ENCODE measurements at regions not wholly inside any gene's neighbourhood (a gene's known extent, or its start where the extent isn't known, plus 50 kb on each side); places are given as distances from the start of the nearest gene placed in this dataset.

DNA sequence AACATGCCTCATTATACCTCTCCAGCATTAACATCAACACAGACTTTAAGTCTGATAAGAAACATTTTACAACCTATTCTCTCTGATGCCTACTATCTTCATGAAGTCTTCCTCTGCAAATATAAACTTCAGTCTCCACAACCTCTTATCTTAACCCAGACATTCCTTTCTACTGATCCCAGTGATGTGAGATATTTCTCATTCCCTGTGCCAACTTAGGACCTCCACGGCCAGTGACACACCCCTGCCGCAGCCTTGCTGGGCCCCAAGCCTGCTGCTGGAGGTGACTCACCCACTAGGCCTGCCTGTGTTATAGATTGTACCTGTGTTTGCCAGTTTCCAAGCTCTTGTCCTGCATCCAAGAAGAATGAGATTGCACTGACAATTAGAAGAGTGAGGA is 734.5 kb upstream of the CADM2 start:
- Histone ChIP-seq H3K4me1 (ENCODE audit: control insufficient read depth in 1 of 2, extremely low read depth in 1 of 2, insufficient read depth in 2 of 2, low read length in 2 of 2) (no peaks in the 10 kb centered on the region), H3K36me3 (ENCODE audit: control insufficient read depth in 2 of 2, extremely low read depth in 1 of 2, insufficient read depth in 1 of 2, low read length in 1 of 2) (no peaks in the 10 kb centered on the region), H3K4me3 (ENCODE audit: control insufficient read depth in 1 of 2, extremely low read depth in 1 of 2, low read length in 1 of 2) (no peak overlapping the region), H3K27me3 (replicated peaks in 1 of 2; ENCODE audit: control insufficient read depth in 2 of 2, extremely low read depth in 1 of 2, insufficient read depth in 2 of 2, low read length in 1 of 2) (no peaks in the 10 kb centered on the region), H3K9me3 (no peaks in the 10 kb centered on the region), H3K27ac (ENCODE audit: low read length) (no peak overlapping the region)
- Mint-ChIP-seq H3K4me3 (no peak overlapping the region), H3K9me3 (peaks cover 24 to 39% (median 37%) of the 10 kb centered on the region in 3 donors), H3K4me1 (no peaks in the 10 kb centered on the region), H3K36me3 (no peaks in the 10 kb centered on the region), H3K27ac (no peak overlapping the region), H3K27me3 (no peaks in the 10 kb centered on the region)
- DNase-seq: no peak
- POLR2A ChIA-PET: no interaction called here
- CTCF ChIA-PET: no interaction called here
- WGBS (ENCODE audit: insufficient coverage): 75% methylated on average over 2 of the region's 2 CpGs
- no peak for ATAC-seq (replicated peaks in 1 of 4)

DNA sequence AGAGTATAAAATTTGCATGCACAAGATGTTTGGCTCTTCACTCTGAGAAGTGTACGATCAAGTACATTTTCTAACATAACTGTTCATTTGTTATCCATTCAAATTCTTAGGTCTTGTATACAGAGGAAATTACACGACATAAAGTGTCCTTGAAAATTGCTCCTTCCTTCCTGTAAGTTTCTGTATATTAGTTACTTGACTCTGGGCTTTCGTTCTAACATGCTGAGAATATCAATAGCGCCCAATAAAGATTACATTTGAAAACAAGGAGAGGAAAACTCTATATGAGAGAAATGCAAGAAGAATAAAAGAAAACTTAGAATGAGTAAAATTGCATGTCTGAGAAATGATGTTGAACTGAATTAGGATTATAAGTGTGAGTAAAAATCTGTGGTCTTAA is 722.5 kb upstream of the CADM2 start:
- POLR2A ChIA-PET: no interaction called here
- H3K27me3 Mint-ChIP-seq: no peaks in the 10 kb centered on the region
- no peaks in the 10 kb centered on the region for H3K4me1 Mint-ChIP-seq
- Histone ChIP-seq H3K36me3 (ENCODE audit: control insufficient read depth in 2 of 2, extremely low read depth in 1 of 2, insufficient read depth in 1 of 2, low read length in 1 of 2) (no peaks in the 10 kb centered on the region), H3K9me3 (no peaks in the 10 kb centered on the region), H3K27me3 (replicated peaks in 1 of 2; ENCODE audit: control insufficient read depth in 2 of 2, extremely low read depth in 1 of 2, insufficient read depth in 2 of 2, low read length in 1 of 2) (no peaks in the 10 kb centered on the region), H3K4me3 (ENCODE audit: control insufficient read depth in 1 of 2, extremely low read depth in 1 of 2, low read length in 1 of 2) (no peak overlapping the region), H3K27ac (ENCODE audit: low read length) (no peak overlapping the region), H3K4me1 (ENCODE audit: control insufficient read depth in 1 of 2, extremely low read depth in 1 of 2, insufficient read depth in 2 of 2, low read length in 2 of 2) (no peaks in the 10 kb centered on the region)
- ATAC-seq (replicated peaks in 1 of 4) (no peak), DNase-seq (no peak)
- no peak overlapping the region for H3K27ac Mint-ChIP-seq
- CTCF ChIA-PET: no interaction called here
- H3K4me3 Mint-ChIP-seq: no peak overlapping the region
- no CpG with 5 or more reads among the region's 4 CpGs for WGBS (ENCODE audit: insufficient coverage)
- H3K36me3 Mint-ChIP-seq: no peaks in the 10 kb centered on the region
- peaks cover 16 to 31% (median 21%) of the 10 kb centered on the region in 3 donors for H3K9me3 Mint-ChIP-seq

DNA sequence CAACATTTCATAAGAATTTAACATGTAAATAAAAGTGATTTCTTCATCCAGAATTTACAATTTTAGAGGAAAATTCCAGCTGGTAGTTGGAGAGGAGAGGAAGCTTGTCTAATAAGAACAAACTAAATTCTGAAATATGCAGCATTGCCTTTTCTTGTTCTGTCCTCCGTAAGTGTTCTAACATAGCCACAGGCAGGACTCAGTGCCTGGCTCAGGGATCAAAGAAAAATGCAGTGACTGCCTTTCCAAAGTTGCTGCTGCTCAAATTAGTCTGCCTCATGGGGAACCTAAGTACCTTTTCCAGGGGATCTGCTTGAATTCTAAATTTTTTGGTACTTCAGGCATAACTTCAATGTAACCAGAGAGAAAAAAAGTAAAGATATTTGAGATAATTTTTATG is 713.0 kb upstream of the CADM2 start:
- Mint-ChIP-seq H3K27me3 (no peaks in the 10 kb centered on the region), H3K27ac (no peak overlapping the region), H3K36me3 (no peaks in the 10 kb centered on the region), H3K9me3 (peaks cover 8 to 28% (median 24%) of the 10 kb centered on the region in 3 donors), H3K4me3 (no peak overlapping the region), H3K4me1 (no peaks in the 10 kb centered on the region)
- Histone ChIP-seq H3K4me3 (ENCODE audit: control insufficient read depth in 1 of 2, extremely low read depth in 1 of 2, low read length in 1 of 2) (no peak overlapping the region), H3K27ac (ENCODE audit: low read length) (no peak overlapping the region), H3K36me3 (ENCODE audit: control insufficient read depth in 2 of 2, extremely low read depth in 1 of 2, insufficient read depth in 1 of 2, low read length in 1 of 2) (no peaks in the 10 kb centered on the region), H3K4me1 (ENCODE audit: control insufficient read depth in 1 of 2, extremely low read depth in 1 of 2, insufficient read depth in 2 of 2, low read length in 2 of 2) (no peaks in the 10 kb centered on the region), H3K27me3 (replicated peaks in 1 of 2; ENCODE audit: control insufficient read depth in 2 of 2, extremely low read depth in 1 of 2, insufficient read depth in 2 of 2, low read length in 1 of 2) (no peaks in the 10 kb centered on the region), H3K9me3 (peaks cover 4% of the 10 kb centered on the region)
- ATAC-seq (replicated peaks in 1 of 4): no peak
- ChIA-PET CTCF (no interaction called here), POLR2A (no interaction called here)
- WGBS (ENCODE audit: insufficient coverage): 86% methylated on average over 1 of the region's 1 CpG
- no peak for DNase-seq

DNA sequence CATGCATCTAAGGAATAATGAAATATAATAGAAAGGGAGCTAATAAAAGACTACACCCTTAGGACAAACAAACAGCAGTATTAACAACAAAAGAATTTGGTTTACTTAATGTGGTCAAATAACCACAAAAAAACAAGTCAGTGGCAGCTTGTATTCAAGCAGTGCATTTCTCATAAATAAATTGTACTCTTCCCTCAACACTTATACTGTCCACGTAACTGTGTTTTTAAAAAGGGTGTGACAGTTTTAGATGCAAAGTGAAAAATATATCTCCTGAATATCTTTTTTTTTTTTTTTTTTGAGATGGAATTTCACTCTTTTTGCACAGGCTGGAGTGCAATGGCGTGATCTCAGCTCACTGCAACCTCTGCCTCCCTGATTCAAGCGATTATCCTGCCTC is 698.2 kb upstream of the CADM2 start:
- H3K36me3 ChIP-seq (ENCODE audit: control insufficient read depth in 2 of 2, extremely low read depth in 1 of 2, insufficient read depth in 1 of 2, low read length in 1 of 2): no peaks in the 10 kb centered on the region
- H3K9me3 Mint-ChIP-seq: peaks cover 11 to 16% (median 14%) of the 10 kb centered on the region in 3 donors
- no peak overlapping the region for H3K4me3 ChIP-seq (ENCODE audit: control insufficient read depth in 1 of 2, extremely low read depth in 1 of 2, low read length in 1 of 2)
- no CpG with 5 or more reads among the region's 3 CpGs for WGBS (ENCODE audit: insufficient coverage)
- no peaks in the 10 kb centered on the region for H3K27me3 ChIP-seq (replicated peaks in 1 of 2; ENCODE audit: control insufficient read depth in 2 of 2, extremely low read depth in 1 of 2, insufficient read depth in 2 of 2, low read length in 1 of 2)
- ChIA-PET CTCF (no interaction called here), POLR2A (interaction anchor here in 1 of 2 donors (0.5 to 0.6 kb wide), 2 partner anchors 13 to 1383 kb away, joined by 3 to 7 read pairs; no protein-coding TSS in a partner anchor)
- no peaks in the 10 kb centered on the region for H3K36me3 Mint-ChIP-seq
- no peak overlapping the region for H3K4me3 Mint-ChIP-seq
- H3K4me1 ChIP-seq (ENCODE audit: control insufficient read depth in 1 of 2, extremely low read depth in 1 of 2, insufficient read depth in 2 of 2, low read length in 2 of 2): no peaks in the 10 kb centered on the region
- no peaks in the 10 kb centered on the region for H3K4me1 Mint-ChIP-seq
- H3K27ac ChIP-seq (ENCODE audit: low read length): no peak overlapping the region
- no peak overlapping the region for H3K27ac Mint-ChIP-seq
- no peaks in the 10 kb centered on the region for H3K9me3 ChIP-seq
- no peaks in the 10 kb centered on the region for H3K27me3 Mint-ChIP-seq
- DNase-seq: no peak
- ATAC-seq (replicated peaks in 1 of 4): no peak

GRCh38 chr3:84265768-84266167 is 693.0 kb upstream of the CADM2 start:
- Mint-ChIP-seq H3K27me3 (no peaks in the 10 kb centered on the region), H3K9me3 (peaks cover 17 to 40% (median 21%) of the 10 kb centered on the region in 3 donors), H3K4me1 (no peaks in the 10 kb centered on the region), H3K36me3 (no peaks in the 10 kb centered on the region), H3K27ac (no peak overlapping the region), H3K4me3 (no peak overlapping the region)
- H3K4me3 ChIP-seq (ENCODE audit: control insufficient read depth in 1 of 2, extremely low read depth in 1 of 2, low read length in 1 of 2): no peak overlapping the region
- peaks cover 5% of the 10 kb centered on the region for H3K9me3 ChIP-seq
- ATAC-seq (replicated peaks in 1 of 4): no peak
- no peak for DNase-seq
- no peaks in the 10 kb centered on the region for H3K27me3 ChIP-seq (replicated peaks in 1 of 2; ENCODE audit: control insufficient read depth in 2 of 2, extremely low read depth in 1 of 2, insufficient read depth in 2 of 2, low read length in 1 of 2)
- 71% methylated on average over 1 of the region's 4 CpGs for WGBS (ENCODE audit: insufficient coverage)
- no peaks in the 10 kb centered on the region for H3K4me1 ChIP-seq (ENCODE audit: control insufficient read depth in 1 of 2, extremely low read depth in 1 of 2, insufficient read depth in 2 of 2, low read length in 2 of 2)
- ChIA-PET POLR2A (no interaction called here), CTCF (no interaction called here)
- no peaks in the 10 kb centered on the region for H3K36me3 ChIP-seq (ENCODE audit: control insufficient read depth in 2 of 2, extremely low read depth in 1 of 2, insufficient read depth in 1 of 2, low read length in 1 of 2)
- H3K27ac ChIP-seq (ENCODE audit: low read length): no peak overlapping the region

- Mint-ChIP-seq H3K27me3 (no peaks in the 10 kb centered on the region), H3K4me3 (no peak overlapping the region), H3K27ac (no peak overlapping the region), H3K9me3 (peaks cover 3 to 21% (median 13%) of the 10 kb centered on the region in 3 donors), H3K36me3 (no peaks in the 10 kb centered on the region), H3K4me1 (no peaks in the 10 kb centered on the region)
- no peaks in the 10 kb centered on the region for H3K36me3 ChIP-seq (ENCODE audit: control insufficient read depth in 2 of 2, extremely low read depth in 1 of 2, insufficient read depth in 1 of 2, low read length in 1 of 2)
- H3K9me3 ChIP-seq: no peaks in the 10 kb centered on the region
- H3K27me3 ChIP-seq (replicated peaks in 1 of 2; ENCODE audit: control insufficient read depth in 2 of 2, extremely low read depth in 1 of 2, insufficient read depth in 2 of 2, low read length in 1 of 2): no peaks in the 10 kb centered on the region
- no peaks in the 10 kb centered on the region for H3K4me1 ChIP-seq (ENCODE audit: control insufficient read depth in 1 of 2, extremely low read depth in 1 of 2, insufficient read depth in 2 of 2, low read length in 2 of 2)
- ATAC-seq (replicated peaks in 1 of 4) (no peak), DNase-seq (no peak)
- POLR2A ChIA-PET: interaction anchor here in 1 of 2 donors (0.5 kb wide), 1 partner anchor 33 kb away, joined by 9 read pairs; no protein-coding TSS in a partner anchor
- CTCF ChIA-PET: no interaction called here
- WGBS (ENCODE audit: insufficient coverage): 100% methylated on average over 1 of the region's 2 CpGs
- no peak overlapping the region for H3K4me3 ChIP-seq (ENCODE audit: control insufficient read depth in 1 of 2, extremely low read depth in 1 of 2, low read length in 1 of 2)
- H3K27ac ChIP-seq (ENCODE audit: low read length): no peak overlapping the region
Observed at GRCh38 chr3:84275532-84275931, 683.3 kb upstream of the CADM2 start.

DNA sequence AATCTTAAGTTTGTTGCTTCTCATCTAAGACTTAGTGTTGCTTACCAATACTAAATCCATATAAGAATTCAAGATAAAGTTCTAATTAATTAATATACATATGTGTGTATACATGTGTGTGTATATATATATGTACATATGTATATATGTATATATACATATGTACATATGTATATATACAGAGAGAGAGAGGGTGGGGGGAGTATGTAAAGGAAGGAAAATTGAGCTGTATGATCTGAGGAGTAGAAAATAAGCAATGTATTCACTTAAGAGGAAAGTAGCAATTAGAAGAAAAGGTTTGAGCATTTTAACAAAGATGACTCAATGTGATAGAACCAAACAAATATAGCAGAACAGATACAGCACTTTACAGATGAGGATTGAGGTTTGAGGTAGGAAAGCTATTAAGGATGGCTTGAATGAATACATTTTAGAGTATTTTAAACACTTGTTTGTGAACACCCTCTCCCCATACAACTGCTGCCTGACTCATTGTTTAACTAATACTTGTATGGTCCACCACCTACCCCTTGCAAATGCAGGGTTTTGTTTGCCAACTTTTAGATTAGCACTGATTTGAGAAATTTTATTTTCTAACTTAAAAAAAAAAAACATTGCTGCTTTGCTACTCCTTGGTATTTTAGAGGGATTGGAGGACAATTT is 681.1 kb upstream of the CADM2 start:
- no peaks in the 10 kb centered on the region for H3K4me1 Mint-ChIP-seq
- H3K4me3 Mint-ChIP-seq: no peak overlapping the region
- no peaks in the 10 kb centered on the region for H3K36me3 Mint-ChIP-seq
- CTCF ChIA-PET: interaction anchor here in 1 of 2 donors (0.7 kb wide), 1 partner anchor 34 kb away, joined by 3 read pairs; no protein-coding TSS in a partner anchor
- ATAC-seq (replicated peaks in 1 of 4): no peak
- H3K4me3 ChIP-seq (ENCODE audit: control insufficient read depth in 1 of 2, extremely low read depth in 1 of 2, low read length in 1 of 2): no peak overlapping the region
- no peak overlapping the region for H3K27ac ChIP-seq (ENCODE audit: low read length)
- no peaks in the 10 kb centered on the region for H3K36me3 ChIP-seq (ENCODE audit: control insufficient read depth in 2 of 2, extremely low read depth in 1 of 2, insufficient read depth in 1 of 2, low read length in 1 of 2)
- H3K27me3 Mint-ChIP-seq: no peaks in the 10 kb centered on the region
- POLR2A ChIA-PET: interaction anchor here in 1 of 2 donors (0.7 kb wide), 1 partner anchor 8 kb away, joined by 3 read pairs; no protein-coding TSS in a partner anchor
- no peak for DNase-seq
- H3K9me3 Mint-ChIP-seq: peaks cover 11 to 28% (median 12%) of the 10 kb centered on the region in 3 donors
- H3K9me3 ChIP-seq: no peaks in the 10 kb centered on the region
- no peaks in the 10 kb centered on the region for H3K27me3 ChIP-seq (replicated peaks in 1 of 2; ENCODE audit: control insufficient read depth in 2 of 2, extremely low read depth in 1 of 2, insufficient read depth in 2 of 2, low read length in 1 of 2)
- H3K4me1 ChIP-seq (ENCODE audit: control insufficient read depth in 1 of 2, extremely low read depth in 1 of 2, insufficient read depth in 2 of 2, low read length in 2 of 2): no peaks in the 10 kb centered on the region
- no peak overlapping the region for H3K27ac Mint-ChIP-seq
